ENCODE measurements at regions not wholly inside any gene's neighbourhood (a gene's known extent, or its start where the extent isn't known, plus 50 kb on each side); places are given as distances from the start of the nearest gene placed in this dataset.
"Not testable (repeated sequence)": the region's sequence is repeated elsewhere in the genome, so short reads cannot be mapped to it uniquely, and the experiment has no call there.

DNA sequence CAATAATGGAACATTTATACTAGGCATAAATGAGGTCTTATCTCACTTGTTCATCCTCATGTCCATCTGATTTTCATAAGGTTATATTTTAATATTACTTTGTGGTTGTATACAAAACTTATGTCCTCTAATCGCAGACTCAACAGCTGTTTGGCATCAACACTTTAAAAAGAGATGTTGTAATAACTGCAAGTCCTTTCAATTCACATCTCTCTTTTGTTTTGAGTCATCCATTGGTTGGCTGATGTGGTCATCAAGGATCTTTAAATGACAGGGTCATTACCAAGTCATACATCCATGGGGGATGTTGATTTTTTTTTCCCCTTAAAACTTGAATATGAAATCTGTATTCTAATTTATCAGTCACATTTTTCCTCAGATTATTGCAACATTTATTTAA is 299.4 kb upstream of the NRSN1 start:
- Histone ChIP-seq H3K27ac (no peak overlapping the region), H3K9me3 (no peaks in the 10 kb centered on the region), H3K27me3 (no peaks in the 10 kb centered on the region), H3K4me1 (no peaks in the 10 kb centered on the region), H3K36me3 (no peaks in the 10 kb centered on the region), H3K4me3 (no peak overlapping the region)
- TF ChIP-seq POLR2A (IDR thresholded peaks at IDR 0.05): no peak
- TF ChIP-seq, protein P1, sequence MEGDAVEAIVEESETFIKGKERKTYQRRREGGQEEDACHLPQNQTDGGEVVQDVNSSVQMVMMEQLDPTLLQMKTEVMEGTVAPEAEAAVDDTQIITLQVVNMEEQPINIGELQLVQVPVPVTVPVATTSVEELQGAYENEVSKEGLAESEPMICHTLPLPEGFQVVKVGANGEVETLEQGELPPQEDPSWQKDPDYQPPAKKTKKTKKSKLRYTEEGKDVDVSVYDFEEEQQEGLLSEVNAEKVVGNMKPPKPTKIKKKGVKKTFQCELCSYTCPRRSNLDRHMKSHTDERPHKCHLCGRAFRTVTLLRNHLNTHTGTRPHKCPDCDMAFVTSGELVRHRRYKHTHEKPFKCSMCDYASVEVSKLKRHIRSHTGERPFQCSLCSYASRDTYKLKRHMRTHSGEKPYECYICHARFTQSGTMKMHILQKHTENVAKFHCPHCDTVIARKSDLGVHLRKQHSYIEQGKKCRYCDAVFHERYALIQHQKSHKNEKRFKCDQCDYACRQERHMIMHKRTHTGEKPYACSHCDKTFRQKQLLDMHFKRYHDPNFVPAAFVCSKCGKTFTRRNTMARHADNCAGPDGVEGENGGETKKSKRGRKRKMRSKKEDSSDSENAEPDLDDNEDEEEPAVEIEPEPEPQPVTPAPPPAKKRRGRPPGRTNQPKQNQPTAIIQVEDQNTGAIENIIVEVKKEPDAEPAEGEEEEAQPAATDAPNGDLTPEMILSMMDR (IDR thresholded peaks at IDR 0.05): no peak
- 78% methylated on average over 1 of the region's 1 CpG for WGBS, 2 donors
- DNase-seq: no peak
- intact Hi-C loops (cut with DNase I): no loop called here

DNA sequence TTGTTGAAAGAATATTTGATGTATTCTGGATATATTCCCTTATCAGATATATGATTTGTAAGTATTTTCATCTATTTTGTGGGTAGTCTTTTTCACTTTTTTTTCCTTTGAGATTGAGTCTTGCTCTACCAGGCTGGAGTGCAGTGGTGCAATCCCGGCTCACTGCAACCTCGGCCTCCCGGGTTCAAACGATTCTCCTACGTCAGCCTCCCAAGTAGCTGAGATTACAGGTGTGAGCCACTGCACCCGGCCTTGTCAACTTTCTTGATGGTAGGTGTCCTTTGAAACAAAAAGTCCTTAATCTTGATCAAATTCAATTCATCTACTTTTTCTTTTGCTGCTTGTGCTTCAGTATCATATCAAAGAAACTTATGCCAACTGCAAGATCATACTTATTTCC is 297.2 kb upstream of the NRSN1 start:
- no peak for DNase-seq
- 94 to 96% methylated on average over 6 of the region's 6 CpGs for WGBS, 2 donors
- H3K4me1 ChIP-seq: no peaks in the 10 kb centered on the region
- H3K36me3 ChIP-seq: no peaks in the 10 kb centered on the region
- no peak overlapping the region for H3K4me3 ChIP-seq
- no peak overlapping the region for H3K27ac ChIP-seq
- intact Hi-C loops (cut with DNase I): no loop called here
- no peaks in the 10 kb centered on the region for H3K27me3 ChIP-seq
- H3K9me3 ChIP-seq: no peaks in the 10 kb centered on the region
- TF ChIP-seq POLR2A (IDR thresholded peaks at IDR 0.05): no peak
- TF ChIP-seq, protein P1 (IDR thresholded peaks at IDR 0.05): no peak

DNA sequence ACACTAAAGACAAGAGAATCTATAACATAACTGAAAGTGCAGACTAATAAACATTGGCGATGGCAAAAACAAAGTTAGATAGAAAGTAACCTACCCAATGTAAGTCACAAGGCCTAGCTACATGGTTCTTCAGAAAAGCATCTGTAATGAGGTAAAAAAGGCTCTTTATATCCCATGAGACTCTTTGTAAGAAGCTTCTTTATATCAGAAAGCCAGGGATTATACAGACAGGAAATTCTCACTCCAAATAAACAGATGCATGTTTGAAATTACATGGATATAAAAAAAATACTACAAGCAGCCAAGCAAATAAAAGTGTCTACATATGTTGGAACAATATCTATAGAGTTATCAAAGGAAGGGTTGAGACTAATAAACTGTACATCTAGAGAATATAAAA is 284.9 kb upstream of the NRSN1 start:
- Histone ChIP-seq H3K9me3 (no peaks in the 10 kb centered on the region), H3K27me3 (no peaks in the 10 kb centered on the region), H3K4me3 (no peak overlapping the region), H3K36me3 (no peaks in the 10 kb centered on the region), H3K4me1 (no peaks in the 10 kb centered on the region), H3K27ac (no peak overlapping the region)
- no peak for TF ChIP-seq EP300 (IDR thresholded peaks at IDR 0.05)
- TF ChIP-seq, protein P1 (IDR thresholded peaks at IDR 0.05): no peak
- no peak for TF ChIP-seq POLR2A (IDR thresholded peaks at IDR 0.05)
- TF ChIP-seq POLR2AphosphoS5 (IDR thresholded peaks at IDR 0.05): no peak
- DNase-seq: no peak
- 84 to 92% methylated on average over 1 of the region's 1 CpG for WGBS, 2 donors
- intact Hi-C loops (cut with DNase I): no loop called here

DNA sequence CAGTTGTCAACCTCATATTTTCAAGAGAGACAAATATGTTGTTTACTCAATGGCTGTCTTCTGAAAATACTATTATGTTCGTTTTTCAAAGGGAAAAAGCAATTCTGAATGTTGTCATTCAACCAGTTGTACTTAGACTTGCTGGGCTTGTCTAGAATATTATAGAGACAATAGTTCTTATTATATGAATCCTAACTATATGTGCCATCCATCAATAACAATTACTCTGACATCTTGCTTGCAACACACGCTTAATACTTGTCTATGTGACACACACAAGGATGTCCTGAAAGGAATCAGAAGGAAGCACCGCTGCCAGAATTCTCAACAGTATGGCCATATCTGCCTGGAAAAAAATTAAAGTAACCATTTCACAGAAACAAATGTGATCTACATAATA is 283.3 kb upstream of the NRSN1 start:
- intact Hi-C loops (cut with DNase I): no loop called here
- H3K4me1 ChIP-seq: no peaks in the 10 kb centered on the region
- peaks cover 0 to 2% (median 0%) of the 10 kb centered on the region in 4 donors for H3K9me3 ChIP-seq
- no peaks in the 10 kb centered on the region for H3K27me3 ChIP-seq
- H3K4me3 ChIP-seq: no peak overlapping the region
- no peak for DNase-seq
- H3K27ac ChIP-seq: no peak overlapping the region
- WGBS, 2 donors: 64 to 79% methylated on average over 3 of the region's 3 CpGs
- TF ChIP-seq EP300 (IDR thresholded peaks at IDR 0.05): no peak
- no peak for TF ChIP-seq POLR2A (IDR thresholded peaks at IDR 0.05)
- no peaks in the 10 kb centered on the region for H3K36me3 ChIP-seq

DNA sequence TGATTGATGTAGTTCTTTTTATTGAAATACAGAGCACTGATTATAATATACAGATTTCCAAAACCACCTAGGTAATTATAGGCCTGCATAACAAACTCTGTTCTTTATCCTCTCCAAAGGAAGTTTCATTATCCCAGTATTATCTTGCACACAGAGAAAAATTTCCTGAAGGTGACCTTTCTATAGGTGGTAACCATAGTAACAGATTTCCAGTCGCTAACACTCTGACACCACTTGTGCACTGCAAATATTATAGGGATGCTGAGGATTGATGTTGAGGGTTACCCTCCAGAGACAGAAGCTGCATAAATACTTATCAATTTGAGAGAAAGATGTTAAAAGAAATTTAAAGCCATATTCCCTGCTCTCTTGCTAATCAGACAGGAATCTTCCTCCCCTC is 274.5 kb upstream of the NRSN1 start:
- no peaks in the 10 kb centered on the region for H3K27me3 ChIP-seq
- TF ChIP-seq, protein P1 (IDR thresholded peaks at IDR 0.05): no peak
- no peak for TF ChIP-seq POLR2A (IDR thresholded peaks at IDR 0.05)
- no peak for TF ChIP-seq EP300 (IDR thresholded peaks at IDR 0.05)
- no peak for TF ChIP-seq POLR2AphosphoS5 (IDR thresholded peaks at IDR 0.05)
- H3K4me1 ChIP-seq: no peaks in the 10 kb centered on the region
- no peak overlapping the region for H3K4me3 ChIP-seq
- no peak for DNase-seq
- H3K36me3 ChIP-seq: no peaks in the 10 kb centered on the region
- 62 to 79% methylated on average over 1 of the region's 1 CpG for WGBS, 2 donors
- intact Hi-C loops (cut with DNase I): no loop called here
- H3K9me3 ChIP-seq: peaks cover 0 to 2% (median 0%) of the 10 kb centered on the region in 4 donors
- no peak overlapping the region for H3K27ac ChIP-seq

DNA sequence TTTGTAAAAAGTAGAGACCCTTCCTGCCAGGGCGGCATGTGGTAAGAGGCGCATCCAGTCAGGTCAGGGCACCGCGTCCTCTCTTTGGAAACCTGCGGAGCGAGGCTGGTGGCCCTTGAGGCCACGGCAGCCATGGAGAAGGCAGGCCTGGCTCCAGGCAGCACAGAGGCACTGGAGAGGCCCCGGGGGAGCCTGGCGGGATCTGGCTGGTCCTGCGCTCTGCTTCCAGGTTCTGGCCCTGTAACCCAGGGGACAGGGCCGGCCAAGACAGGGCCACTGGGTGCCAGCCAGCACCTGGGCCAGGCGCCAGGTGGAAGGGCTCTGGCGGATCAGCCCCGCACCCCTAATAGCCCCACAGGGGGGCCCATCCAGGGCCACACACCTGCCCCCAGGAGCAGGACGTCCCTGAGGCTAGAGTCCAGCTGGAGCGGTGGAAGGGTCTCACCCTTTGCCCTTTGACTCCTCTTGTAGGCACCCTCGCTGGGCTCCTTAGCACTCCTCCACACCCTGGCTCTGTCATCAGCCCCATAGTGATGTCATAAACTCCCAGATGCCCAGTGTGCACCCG is 272.4 kb upstream of the NRSN1 start:
- 94 to 97% methylated on average over 17 to 18 of the region's 18 CpGs for WGBS, 2 donors
- H3K27ac ChIP-seq; H3K36me3 ChIP-seq; H3K4me3 ChIP-seq; intact Hi-C loops (cut with DNase I); H3K4me1 ChIP-seq; DNase-seq; H3K27me3 ChIP-seq; H3K9me3 ChIP-seq: not testable (repeated sequence)

DNA sequence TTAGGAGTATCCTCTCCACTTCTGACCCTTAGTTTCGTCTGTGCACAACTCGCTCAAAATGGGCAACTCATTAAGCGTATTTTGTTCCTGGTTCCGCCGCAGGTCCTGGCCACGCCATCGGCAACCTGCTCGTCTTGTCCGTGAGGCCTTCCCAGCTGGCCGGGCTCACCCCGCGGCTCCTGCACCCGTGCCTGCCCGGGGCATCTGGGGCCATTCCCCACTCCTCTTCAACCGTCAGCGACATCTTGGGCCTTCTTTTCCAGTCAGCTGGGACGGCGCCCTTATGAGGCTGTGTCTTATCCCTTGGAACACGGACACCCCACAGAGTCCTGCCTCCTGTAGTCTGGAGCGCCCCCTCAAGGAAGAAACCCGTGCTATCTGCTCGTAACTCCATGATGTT is 271.9 kb upstream of the NRSN1 start:
- H3K36me3 ChIP-seq; H3K4me3 ChIP-seq; H3K9me3 ChIP-seq; H3K4me1 ChIP-seq; DNase-seq; H3K27me3 ChIP-seq; H3K27ac ChIP-seq; intact Hi-C loops (cut with DNase I): not testable (repeated sequence)
- WGBS, 2 donors: 96% methylated on average over 22 of the region's 22 CpGs

Data from sigmoid colon (tissue), 6 donors.